HG03342 (cell line): ENCODE measurements at regions not wholly inside any gene's neighbourhood (a gene's known extent, or its start where the extent isn't known, plus 50 kb on each side); places are given as distances from the start of the nearest gene placed in this dataset.
"Not testable (repeated sequence)": the region's sequence is repeated elsewhere in the genome, so short reads cannot be mapped to it uniquely, and the experiment has no call there.

Source experiments
- ATAC-seq: cut with Tn5 transposase; IDR thresholded peaks from one replicate; pipeline ENCODE4 v1.9.1; 2021; ENCODE audit warnings: mild to moderate bottlenecking, moderate library complexity; ENCODE audit not compliant: unreplicated experiment

- ATAC-seq, result not testable (repeated sequence)
Observed at GRCh38 chr9:67708109-67708508, 150.6 kb upstream of the ANKRD20A1 start.

GRCh38 chr9:67711429-67711828, 147.3 kb upstream of the ANKRD20A1 start:
- not testable (repeated sequence) for ATAC-seq

- ATAC-seq, result not testable (repeated sequence)
Observed at GRCh38 chr9:67711931-67712330, 146.8 kb upstream of the ANKRD20A1 start.

- ATAC-seq, result not testable (repeated sequence)
Observed at GRCh38 chr9:67712956-67713355, 145.8 kb upstream of the ANKRD20A1 start.

- ATAC-seq, result not testable (repeated sequence)
Observed at GRCh38 chr9:67717830-67718388, 140.8 kb upstream of the ANKRD20A1 start.

- not testable (repeated sequence) for ATAC-seq
Observed at GRCh38 chr9:67720491-67720890, 138.2 kb upstream of the ANKRD20A1 start.

GRCh38 chr9:67722460-67723090, 136.2 kb upstream of the ANKRD20A1 start:
- peak; percentile 72 for ATAC-seq

GRCh38 chr9:67723185-67723584, 135.5 kb upstream of the ANKRD20A1 start:
- ATAC-seq, result not testable (repeated sequence)

- ATAC-seq, result not testable (repeated sequence)
Observed at GRCh38 chr9:67724885-67725284, 133.8 kb upstream of the ANKRD20A1 start.

- peak; percentile 87 for ATAC-seq
Observed at GRCh38 chr9:67726213-67726988, 132.3 kb upstream of the ANKRD20A1 start.

- not testable (repeated sequence) for ATAC-seq
Observed at GRCh38 chr9:67763133-67763532, 95.6 kb upstream of the ANKRD20A1 start.

GRCh38 chr9:67771807-67772206, 86.9 kb upstream of the ANKRD20A1 start:
- not testable (repeated sequence) for ATAC-seq

GRCh38 chr9:67800170-67800569, 58.6 kb upstream of the ANKRD20A1 start:
- not testable (repeated sequence) for ATAC-seq
